Erythroblast (primary cell): ENCODE measurements at regions not wholly inside any gene's neighbourhood (a gene's known extent, or its start where the extent isn't known, plus 50 kb on each side); places are given as distances from the start of the nearest gene placed in this dataset.

ENCODE experiments used
- GATA1 ChIP-seq: IDR thresholded peaks from 2 replicates; pipeline ENCODE4 v1.6.1; 2011; ENCODE audit warnings: low read depth, mild to moderate bottlenecking, control low read depth, low read length, moderate library complexity
- POLR2A ChIP-seq: IDR thresholded peaks from 2 replicates; pipeline ENCODE4 v1.6.1; 2011; ENCODE audit warnings: mild to moderate bottlenecking, low read length

- TF ChIP-seq POLR2A (no peak), GATA1 (no peak)
Measured at GRCh38 chr20:24254480-24254879, 214.9 kb upstream of the SYNDIG1 start.
